ENCODE measurements at regions not wholly inside any gene's neighbourhood (a gene's known extent, or its start where the extent isn't known, plus 50 kb on each side); places are given as distances from the start of the nearest gene placed in this dataset.

DNA sequence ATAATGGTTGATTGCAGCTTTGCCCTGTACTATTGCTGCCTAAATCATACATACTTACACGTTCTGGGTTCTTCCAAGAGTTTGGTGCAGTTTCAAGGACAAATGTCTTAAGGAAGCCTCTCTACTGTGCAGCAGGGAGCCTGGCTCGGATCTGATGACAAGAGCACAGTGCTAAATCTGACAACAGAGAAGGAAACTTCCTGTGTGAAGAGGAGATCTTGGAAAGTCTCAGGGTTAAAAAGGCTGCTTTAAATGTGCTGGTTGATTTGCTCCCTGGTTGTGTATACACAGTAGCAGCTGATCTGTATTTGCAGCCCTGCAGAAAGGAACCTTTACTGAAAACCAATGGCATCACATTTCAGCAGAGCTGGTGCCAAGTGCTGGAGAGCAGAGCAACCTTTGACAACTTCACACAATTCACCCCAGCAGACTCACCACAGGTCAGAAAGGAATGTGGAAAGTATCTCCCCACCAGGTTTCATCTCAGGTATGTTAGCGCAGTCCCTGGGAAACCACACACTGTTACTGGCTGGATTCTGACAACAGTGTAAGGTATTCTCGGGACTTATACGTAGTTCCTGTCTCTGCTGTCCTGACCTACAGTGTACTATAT lies 355.0 kb upstream of the ESRRG start:
- Mint-ChIP-seq H3K4me3 (no peak overlapping the region), H3K36me3 (no peaks in the 10 kb centered on the region), H3K27ac (no peak overlapping the region), H3K4me1 (no peaks in the 10 kb centered on the region), H3K9me3 (peaks cover 6% of the 10 kb centered on the region)
- ATAC-seq = no peak
- DNase-seq (ENCODE audit: low spot score in 2 of 2) = no peak

DNA sequence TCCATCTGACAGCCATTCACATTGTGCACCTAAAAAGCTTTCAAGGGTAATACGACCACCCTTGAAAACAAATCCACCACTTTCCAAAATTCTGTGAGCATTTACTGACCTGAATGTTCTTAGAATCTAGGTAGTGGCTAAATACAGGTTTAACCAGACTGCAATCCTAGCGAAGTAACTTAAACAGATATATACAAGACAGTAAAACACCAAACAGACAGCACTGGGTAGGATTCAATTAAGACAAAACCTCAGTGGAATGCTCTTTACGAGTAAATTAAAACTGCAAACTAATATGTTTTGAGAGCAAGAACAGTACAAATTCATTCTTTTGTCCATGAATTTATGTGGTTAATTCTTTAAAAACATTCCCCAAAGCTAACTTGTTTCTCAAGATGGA lies 354.2 kb upstream of the ESRRG start:
- no peaks in the 10 kb centered on the region for H3K4me1 Mint-ChIP-seq
- H3K9me3 Mint-ChIP-seq = peaks cover 2% of the 10 kb centered on the region
- no peak for ATAC-seq
- H3K36me3 Mint-ChIP-seq = no peaks in the 10 kb centered on the region
- H3K4me3 Mint-ChIP-seq = no peak overlapping the region
- DNase-seq (ENCODE audit: low spot score in 2 of 2) = no peak
- no peak overlapping the region for H3K27ac Mint-ChIP-seq

DNA sequence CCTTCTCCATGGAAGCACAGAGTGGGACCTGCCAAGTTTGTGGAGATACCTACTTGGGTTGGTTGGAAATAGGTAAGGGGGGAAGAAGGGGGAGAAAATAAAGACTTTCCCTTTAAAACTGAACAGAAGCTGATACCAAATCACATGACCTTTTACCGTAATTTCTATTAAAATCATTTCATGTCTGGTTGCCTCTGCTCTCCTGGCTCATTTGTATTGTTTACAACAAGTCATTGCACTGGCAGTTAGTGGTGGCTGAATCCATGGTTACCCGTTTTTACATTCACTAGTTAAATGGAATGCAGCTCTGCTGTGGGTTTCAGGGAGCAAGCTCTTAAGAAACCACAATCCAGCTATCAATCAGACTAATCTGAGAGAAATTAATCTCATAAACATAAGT lies 353.7 kb upstream of the ESRRG start:
- H3K4me1 Mint-ChIP-seq = no peaks in the 10 kb centered on the region
- no peak overlapping the region for H3K27ac Mint-ChIP-seq
- DNase-seq (ENCODE audit: low spot score in 2 of 2) (no peak), ATAC-seq (no peak)
- H3K9me3 Mint-ChIP-seq = peaks cover 2% of the 10 kb centered on the region
- no peak overlapping the region for H3K4me3 Mint-ChIP-seq
- no peaks in the 10 kb centered on the region for H3K36me3 Mint-ChIP-seq

DNA sequence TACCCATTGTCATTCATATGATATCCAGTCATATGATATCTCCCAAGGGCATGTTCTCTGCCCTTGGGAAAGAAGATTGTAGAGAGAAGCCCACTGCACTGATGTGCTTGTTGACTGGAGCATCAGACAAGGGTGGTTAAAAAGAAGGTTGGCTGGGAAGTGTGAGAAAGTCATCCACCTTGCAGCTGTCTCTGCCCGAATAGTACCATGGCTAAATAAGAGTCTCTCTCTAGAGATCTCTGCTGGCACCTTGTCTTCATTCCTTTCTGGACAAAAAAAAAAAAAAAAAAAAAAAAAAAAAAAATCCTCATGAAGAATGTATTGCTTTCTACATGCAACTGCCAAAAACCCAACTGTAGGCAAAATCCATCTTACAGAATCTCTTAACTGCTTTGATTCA lies 349.7 kb upstream of the ESRRG start:
- Mint-ChIP-seq H3K27ac (no peak overlapping the region), H3K36me3 (no peaks in the 10 kb centered on the region), H3K9me3 (peaks cover 10% of the 10 kb centered on the region), H3K4me1 (no peaks in the 10 kb centered on the region), H3K4me3 (no peak overlapping the region)
- ATAC-seq (no peak), DNase-seq (ENCODE audit: low spot score in 2 of 2) (no peak)

DNA sequence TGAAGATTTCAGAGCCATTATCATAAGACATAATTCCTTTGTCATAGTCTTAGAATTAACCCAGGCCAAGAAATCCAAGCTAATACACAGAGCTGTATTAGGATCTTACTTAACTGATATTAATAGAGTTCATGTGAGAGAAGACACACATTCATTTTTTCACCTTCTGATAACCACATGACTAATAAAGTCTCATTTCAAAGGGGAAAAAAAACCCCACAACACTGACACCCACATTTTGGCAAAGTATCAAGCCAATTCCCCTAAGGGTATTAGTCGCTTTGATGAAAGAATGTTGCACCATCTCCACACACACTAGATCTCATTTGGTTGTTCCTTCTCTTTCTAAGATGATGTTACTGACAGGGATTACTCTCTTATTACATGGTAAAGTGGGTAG lies 344.4 kb upstream of the ESRRG start:
- Mint-ChIP-seq H3K27ac (no peak overlapping the region), H3K9me3 (peaks cover 11% of the 10 kb centered on the region), H3K4me3 (no peak overlapping the region), H3K4me1 (no peaks in the 10 kb centered on the region), H3K36me3 (no peaks in the 10 kb centered on the region)
- DNase-seq (ENCODE audit: low spot score in 2 of 2) (no peak), ATAC-seq (no peak)

DNA sequence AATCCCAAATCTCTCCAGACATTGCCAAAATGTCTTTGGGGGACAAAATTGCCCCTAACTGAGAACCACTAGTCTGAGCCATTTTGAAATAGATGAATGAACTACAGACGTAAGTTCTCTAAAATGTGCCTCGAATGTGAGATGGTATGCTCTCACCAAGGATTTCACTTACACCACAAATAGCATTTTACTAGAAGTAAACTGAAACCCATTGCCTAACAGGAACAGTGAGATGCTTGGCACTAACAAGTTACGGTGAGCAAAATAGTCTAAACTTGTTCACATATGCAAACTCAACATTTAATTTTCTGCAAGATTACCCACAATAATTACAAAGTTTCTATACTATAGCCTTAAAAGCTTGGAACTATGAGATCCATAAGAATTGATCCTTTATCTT lies 343.6 kb upstream of the ESRRG start:
- Mint-ChIP-seq H3K36me3 (no peaks in the 10 kb centered on the region), H3K4me3 (no peak overlapping the region), H3K27ac (no peak overlapping the region), H3K4me1 (no peaks in the 10 kb centered on the region), H3K9me3 (peaks cover 11% of the 10 kb centered on the region)
- ATAC-seq (no peak), DNase-seq (ENCODE audit: low spot score in 2 of 2) (no peak)

DNA sequence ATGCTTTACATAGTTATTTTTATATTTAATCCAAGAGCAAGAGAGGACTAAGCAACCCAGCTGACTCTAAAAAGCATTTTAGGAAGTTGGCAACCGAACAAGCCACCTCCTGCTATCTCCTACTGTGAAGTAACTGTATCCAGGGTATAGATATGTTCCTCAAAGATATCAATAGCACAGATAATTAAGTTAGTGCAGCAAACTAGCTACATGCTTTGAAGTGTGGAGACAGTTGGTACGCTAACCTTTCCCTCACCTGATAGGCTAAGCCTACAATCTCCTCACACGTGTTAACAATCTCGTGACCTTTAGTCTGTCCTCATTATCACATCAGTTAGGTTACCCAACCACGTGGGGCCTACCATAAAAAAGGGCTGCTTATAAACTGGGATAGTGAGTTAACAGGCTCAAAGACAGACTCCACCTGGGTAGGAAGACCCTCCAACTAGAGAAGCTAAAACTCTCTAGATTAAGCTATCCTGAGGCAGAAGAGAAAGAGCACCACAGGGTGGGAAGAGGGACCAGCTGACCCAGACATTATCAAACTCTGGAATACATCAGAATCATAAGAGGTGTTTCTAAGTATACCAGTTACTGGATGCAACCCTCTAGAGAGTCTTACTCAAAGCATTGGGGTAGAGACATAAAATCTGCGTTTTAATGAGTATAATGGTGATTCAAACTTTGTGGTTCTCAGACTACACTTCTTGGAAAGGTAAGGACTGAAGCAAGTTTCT lies 340.1 kb upstream of the ESRRG start:
- Mint-ChIP-seq H3K27ac (no peak overlapping the region), H3K4me1 (no peaks in the 10 kb centered on the region), H3K9me3 (peaks cover 5% of the 10 kb centered on the region), H3K4me3 (no peak overlapping the region), H3K36me3 (no peaks in the 10 kb centered on the region)
- DNase-seq (ENCODE audit: low spot score in 2 of 2) (no peak), ATAC-seq (no peak)

DNA sequence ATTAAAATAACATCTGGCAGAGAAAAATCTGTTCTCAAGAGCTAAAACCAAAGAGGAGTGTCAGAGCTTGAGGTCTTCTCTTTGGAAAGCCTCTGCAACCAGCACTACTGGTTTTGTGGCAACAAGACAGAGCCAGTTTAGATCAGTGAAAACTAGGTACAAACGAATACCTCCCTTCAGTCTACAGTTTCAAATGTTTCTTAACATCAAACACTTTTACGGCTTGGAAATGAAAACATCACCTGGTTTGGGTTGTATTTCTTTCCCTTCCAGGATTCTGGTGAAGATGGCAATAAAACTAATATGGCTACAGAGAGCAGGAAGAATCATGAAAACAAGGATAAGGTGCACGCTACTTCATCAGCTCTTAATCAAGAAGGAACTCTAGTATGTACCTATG lies 339.4 kb upstream of the ESRRG start:
- no peaks in the 10 kb centered on the region for H3K36me3 Mint-ChIP-seq
- no peak for ATAC-seq
- no peak overlapping the region for H3K27ac Mint-ChIP-seq
- H3K4me3 Mint-ChIP-seq = no peak overlapping the region
- no peaks in the 10 kb centered on the region for H3K4me1 Mint-ChIP-seq
- peaks cover 2% of the 10 kb centered on the region for H3K9me3 Mint-ChIP-seq
- no peak for DNase-seq (ENCODE audit: low spot score in 2 of 2)

DNA sequence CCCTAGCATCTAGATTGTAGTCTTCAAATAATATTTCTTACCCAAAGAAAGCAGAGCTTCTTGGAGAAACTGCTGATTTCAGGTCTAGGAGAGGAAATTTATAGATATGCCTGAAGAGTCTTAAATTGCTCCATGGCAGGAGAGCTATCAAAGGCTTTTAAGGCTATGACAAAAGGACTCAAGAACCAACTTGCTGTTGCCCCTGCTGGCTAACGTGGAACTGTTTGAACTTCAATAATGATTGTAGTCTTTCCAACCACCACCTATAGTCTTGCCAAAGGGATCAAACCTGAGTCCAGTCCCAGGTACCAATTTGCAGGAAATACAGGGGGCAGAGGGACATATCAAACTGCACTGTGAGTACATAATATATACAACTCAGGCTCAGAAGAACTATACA lies 336.2 kb upstream of the ESRRG start:
- Mint-ChIP-seq H3K9me3 (peaks cover 7% of the 10 kb centered on the region), H3K4me1 (no peaks in the 10 kb centered on the region)

DNA sequence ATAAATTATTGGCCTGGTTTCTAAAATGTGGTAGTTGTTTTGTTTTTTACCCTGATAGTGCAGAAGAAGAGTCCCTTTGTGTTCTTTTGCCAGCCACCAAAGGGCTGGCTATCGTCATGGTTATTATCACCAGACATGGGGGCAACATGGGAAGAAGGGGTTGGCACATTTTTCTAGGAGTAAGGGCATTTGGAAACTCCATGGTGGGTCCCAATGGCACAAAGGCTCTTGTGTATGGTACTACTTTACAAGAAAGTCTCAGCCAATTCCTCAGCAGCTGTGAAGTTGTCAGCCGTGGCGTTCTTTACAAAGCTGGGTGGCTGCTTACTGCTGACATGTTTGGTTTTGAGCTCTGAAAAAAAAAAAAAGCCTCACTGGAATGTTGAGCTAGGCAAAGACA lies 330.4 kb upstream of the ESRRG start:
- Mint-ChIP-seq H3K4me3 (no peak overlapping the region), H3K9me3 (peaks cover 14% of the 10 kb centered on the region), H3K36me3 (no peaks in the 10 kb centered on the region), H3K27ac (no peak overlapping the region), H3K4me1 (no peaks in the 10 kb centered on the region)
- ATAC-seq (no peak), DNase-seq (ENCODE audit: low spot score in 2 of 2) (no peak)

More for the DNA sequence above, 336.2 kb upstream of the ESRRG start:
- DNase-seq (ENCODE audit: low spot score in 2 of 2) (no peak), ATAC-seq (no peak)
- no peaks in the 10 kb centered on the region for H3K36me3 Mint-ChIP-seq
- no peak overlapping the region for H3K4me3 Mint-ChIP-seq
- H3K27ac Mint-ChIP-seq = no peak overlapping the region

DNA sequence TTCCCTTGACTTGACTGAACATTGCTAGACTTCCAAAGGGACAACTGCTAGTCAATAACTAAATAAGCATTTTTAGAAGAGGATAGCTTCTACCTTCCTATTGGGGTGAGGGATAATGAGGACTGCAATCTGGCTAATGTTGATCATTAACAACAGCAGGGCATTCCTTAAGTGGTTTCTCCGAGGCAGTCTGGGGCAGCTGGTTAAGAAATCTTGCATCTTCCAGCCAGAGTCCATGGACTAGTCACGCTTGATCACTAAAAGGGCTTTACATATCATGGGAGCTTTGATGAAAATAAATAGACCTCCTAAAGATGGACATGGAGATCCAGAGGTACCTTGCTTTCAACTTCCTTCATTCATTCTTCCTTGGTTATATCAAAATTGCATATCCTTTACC lies 329.4 kb upstream of the ESRRG start:
- H3K36me3 Mint-ChIP-seq = no peaks in the 10 kb centered on the region
- H3K27ac Mint-ChIP-seq = no peak overlapping the region
- DNase-seq (ENCODE audit: low spot score in 2 of 2) (no peak), ATAC-seq (no peak)
- no peaks in the 10 kb centered on the region for H3K4me1 Mint-ChIP-seq
- H3K9me3 Mint-ChIP-seq = peaks cover 16% of the 10 kb centered on the region
- H3K4me3 Mint-ChIP-seq = no peak overlapping the region

DNA sequence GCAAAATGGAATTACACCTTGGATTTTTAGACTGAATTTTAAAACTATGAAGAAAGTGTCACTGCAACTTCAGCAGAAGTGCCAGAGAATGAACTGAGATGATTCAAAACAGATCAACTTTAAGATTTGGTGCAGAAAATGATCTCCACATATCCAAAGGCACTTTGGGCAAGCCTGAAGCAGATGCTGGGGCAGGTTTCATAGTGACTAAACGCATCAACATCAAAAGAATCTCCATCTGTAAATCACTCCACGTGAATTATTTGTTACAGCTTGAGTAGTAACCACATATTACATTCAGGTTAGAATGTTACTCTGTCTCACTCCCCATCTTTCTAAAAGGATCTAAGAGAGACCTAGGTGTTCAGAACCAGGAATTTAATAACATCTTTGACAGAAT lies 329.0 kb upstream of the ESRRG start:
- Mint-ChIP-seq H3K27ac (no peak overlapping the region), H3K4me3 (no peak overlapping the region), H3K9me3 (peaks cover 17% of the 10 kb centered on the region), H3K4me1 (no peaks in the 10 kb centered on the region), H3K36me3 (no peaks in the 10 kb centered on the region)
- DNase-seq (ENCODE audit: low spot score in 2 of 2) = no peak
- ATAC-seq = no peak

DNA sequence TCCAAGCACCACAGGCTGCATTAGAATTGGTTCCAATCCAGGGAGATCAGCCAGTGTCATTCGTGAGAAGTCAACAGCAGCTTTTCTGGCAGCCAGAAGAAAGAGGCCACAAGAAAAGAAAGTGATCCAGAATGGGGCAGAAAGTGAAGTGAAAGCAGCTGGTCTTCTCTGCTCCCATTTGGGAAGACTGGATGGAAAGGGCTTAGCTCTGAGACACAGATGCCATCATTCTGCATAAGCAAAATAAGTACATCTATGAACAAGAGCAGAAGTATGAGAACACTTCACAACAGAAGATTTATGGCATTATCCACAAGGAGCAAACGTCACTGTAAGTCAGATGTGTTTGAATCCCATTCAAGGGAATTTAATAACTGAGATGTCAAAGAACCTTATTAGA lies 326.5 kb upstream of the ESRRG start:
- H3K9me3 Mint-ChIP-seq = peaks cover 12% of the 10 kb centered on the region
- H3K4me3 Mint-ChIP-seq = no peak overlapping the region
- no peak for DNase-seq (ENCODE audit: low spot score in 2 of 2)
- ATAC-seq = no peak
- no peaks in the 10 kb centered on the region for H3K36me3 Mint-ChIP-seq
- H3K4me1 Mint-ChIP-seq = no peaks in the 10 kb centered on the region
- no peak overlapping the region for H3K27ac Mint-ChIP-seq

DNA sequence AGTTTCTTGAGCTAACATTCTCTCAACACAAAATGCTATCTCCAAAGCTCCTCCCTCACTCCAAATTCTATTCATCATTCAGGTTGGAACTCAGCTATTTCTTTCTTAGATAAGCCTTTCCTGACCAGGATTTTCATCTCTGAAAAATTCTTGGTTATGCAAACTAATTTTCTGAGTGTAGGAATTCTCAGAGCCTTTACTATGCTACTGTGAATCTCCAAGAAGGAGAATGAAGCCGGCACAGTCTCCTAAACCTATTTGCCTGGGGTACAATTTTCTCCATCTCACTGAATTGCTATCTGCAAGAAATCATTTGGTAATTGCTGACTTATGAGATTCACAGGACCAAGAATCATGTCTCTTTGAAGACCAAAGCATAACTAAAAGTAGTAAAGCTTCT lies 325.9 kb upstream of the ESRRG start:
- Mint-ChIP-seq H3K36me3 (no peaks in the 10 kb centered on the region), H3K9me3 (peaks cover 12% of the 10 kb centered on the region), H3K27ac (no peak overlapping the region), H3K4me1 (no peaks in the 10 kb centered on the region), H3K4me3 (no peak overlapping the region)
- DNase-seq (ENCODE audit: low spot score in 2 of 2) (no peak), ATAC-seq (no peak)

DNA sequence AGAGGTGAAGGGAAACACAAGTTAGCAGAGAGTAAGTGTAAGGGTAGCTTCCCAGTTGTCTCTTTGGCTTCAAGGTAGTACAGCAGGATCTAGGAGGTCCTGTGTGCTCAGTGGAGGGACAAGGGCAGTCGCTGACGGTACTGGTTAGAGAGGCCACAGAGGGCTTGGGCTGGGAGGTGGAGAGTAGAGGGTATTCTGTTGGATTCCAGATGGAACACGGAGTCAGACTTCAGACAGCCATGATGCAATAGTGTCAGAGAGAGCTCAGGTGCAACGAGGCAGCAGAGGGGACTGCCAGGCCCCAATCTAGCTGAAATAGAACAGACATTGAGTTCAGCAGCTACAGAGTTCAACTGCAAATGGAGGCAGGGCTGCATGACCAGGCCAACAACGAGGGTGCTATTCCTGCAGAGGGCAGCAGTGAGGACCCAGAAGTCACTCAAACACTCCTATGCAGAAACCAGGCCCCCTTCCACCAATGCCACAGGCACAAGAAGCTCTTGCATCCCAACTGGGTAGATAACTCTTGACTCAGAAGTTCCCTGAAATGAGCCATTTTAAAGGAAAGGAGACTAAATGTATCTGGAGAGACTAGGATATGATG lies 325.0 kb upstream of the ESRRG start:
- no peak overlapping the region for H3K27ac Mint-ChIP-seq
- no peaks in the 10 kb centered on the region for H3K36me3 Mint-ChIP-seq
- no peaks in the 10 kb centered on the region for H3K4me1 Mint-ChIP-seq
- DNase-seq (ENCODE audit: low spot score in 2 of 2) = no peak
- ATAC-seq = peak; percentile 13
- no peak overlapping the region for H3K4me3 Mint-ChIP-seq
- peaks cover 12% of the 10 kb centered on the region for H3K9me3 Mint-ChIP-seq

DNA sequence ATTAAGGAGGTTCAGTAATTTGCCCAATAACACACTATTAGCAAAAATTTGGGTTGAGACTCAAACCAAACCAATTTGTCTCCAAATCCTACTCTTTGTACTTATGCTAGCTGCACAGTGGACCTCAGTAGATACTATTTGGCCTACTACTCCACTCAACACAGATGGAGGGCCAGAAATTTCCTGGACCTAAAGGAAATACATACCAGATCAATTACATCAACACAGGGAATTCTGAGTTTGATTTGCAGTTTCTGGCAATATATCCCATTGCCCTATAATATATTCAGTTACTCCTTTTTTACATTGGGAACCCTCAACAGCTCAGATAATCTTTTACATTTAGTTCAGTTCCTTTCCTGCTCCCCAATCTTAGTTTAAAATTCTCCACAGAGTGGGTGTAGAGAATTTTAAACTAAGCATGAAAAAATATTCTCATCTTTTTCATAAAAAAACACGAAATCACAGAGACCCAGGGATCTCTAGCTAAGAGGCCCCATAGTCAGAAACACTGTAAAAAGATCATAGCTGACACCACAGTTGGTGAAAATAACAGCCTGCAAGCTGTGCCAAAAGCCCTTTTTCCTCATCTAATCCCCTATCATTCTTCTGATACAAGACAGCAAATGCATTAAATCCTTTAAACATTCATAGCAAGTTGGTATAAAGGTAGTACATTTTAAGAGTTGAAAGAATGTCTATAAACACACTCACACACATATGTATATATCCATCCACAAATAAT lies 317.7 kb upstream of the ESRRG start:
- H3K4me3 Mint-ChIP-seq = no peak overlapping the region
- H3K4me1 Mint-ChIP-seq = no peaks in the 10 kb centered on the region
- DNase-seq (ENCODE audit: low spot score in 2 of 2) (no peak), ATAC-seq (no peak)
- H3K27ac Mint-ChIP-seq = no peak overlapping the region
- H3K36me3 Mint-ChIP-seq = no peaks in the 10 kb centered on the region
- H3K9me3 Mint-ChIP-seq = peaks cover 18% of the 10 kb centered on the region
